ENCODE measurements at regions not wholly inside any gene's neighbourhood (a gene's known extent, or its start where the extent isn't known, plus 50 kb on each side); places are given as distances from the start of the nearest gene placed in this dataset.

DNA sequence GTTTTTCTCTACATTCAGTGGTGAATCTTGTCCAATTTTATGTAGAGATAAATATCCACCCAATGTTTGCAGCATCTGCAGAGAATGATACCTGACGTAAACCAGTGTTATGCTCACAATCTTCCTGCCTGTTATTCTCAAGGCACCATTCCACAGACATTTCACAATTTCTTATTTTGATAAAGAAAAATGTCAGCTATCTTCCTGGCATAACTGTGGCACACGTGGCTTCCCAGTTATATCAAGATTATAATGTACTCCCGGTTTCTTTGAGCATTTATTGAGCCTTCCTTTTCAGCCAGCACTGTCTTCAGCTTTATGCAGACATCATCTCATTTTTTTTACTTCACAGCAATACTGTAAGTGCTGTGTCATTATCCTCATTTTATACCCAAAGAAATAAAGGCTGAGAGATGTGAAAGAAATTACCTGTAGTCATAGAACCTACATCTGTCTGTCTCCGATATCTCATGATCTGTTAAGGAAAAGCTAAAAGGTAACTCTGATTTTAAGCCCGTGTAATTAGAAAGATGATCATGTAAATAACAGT lies 1300.8 kb upstream of the TENM3 start:
- TF ChIP-seq, protein P1, sequence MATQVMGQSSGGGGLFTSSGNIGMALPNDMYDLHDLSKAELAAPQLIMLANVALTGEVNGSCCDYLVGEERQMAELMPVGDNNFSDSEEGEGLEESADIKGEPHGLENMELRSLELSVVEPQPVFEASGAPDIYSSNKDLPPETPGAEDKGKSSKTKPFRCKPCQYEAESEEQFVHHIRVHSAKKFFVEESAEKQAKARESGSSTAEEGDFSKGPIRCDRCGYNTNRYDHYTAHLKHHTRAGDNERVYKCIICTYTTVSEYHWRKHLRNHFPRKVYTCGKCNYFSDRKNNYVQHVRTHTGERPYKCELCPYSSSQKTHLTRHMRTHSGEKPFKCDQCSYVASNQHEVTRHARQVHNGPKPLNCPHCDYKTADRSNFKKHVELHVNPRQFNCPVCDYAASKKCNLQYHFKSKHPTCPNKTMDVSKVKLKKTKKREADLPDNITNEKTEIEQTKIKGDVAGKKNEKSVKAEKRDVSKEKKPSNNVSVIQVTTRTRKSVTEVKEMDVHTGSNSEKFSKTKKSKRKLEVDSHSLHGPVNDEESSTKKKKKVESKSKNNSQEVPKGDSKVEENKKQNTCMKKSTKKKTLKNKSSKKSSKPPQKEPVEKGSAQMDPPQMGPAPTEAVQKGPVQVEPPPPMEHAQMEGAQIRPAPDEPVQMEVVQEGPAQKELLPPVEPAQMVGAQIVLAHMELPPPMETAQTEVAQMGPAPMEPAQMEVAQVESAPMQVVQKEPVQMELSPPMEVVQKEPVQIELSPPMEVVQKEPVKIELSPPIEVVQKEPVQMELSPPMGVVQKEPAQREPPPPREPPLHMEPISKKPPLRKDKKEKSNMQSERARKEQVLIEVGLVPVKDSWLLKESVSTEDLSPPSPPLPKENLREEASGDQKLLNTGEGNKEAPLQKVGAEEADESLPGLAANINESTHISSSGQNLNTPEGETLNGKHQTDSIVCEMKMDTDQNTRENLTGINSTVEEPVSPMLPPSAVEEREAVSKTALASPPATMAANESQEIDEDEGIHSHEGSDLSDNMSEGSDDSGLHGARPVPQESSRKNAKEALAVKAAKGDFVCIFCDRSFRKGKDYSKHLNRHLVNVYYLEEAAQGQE (IDR thresholded peaks at IDR 0.05; ENCODE audit: insufficient replicate concordance, low read depth): no peak
- TF ChIP-seq POLR2AphosphoS5 (IDR thresholded peaks at IDR 0.05; ENCODE audit: low read depth) (no peak), GABPA (IDR thresholded peaks at IDR 0.05; ENCODE audit: low read depth) (no peak), SPI1 (IDR thresholded peaks at IDR 0.05; ENCODE audit: borderline replicate concordance, low read depth) (no peak)
- TF ChIP-seq, protein P2, sequence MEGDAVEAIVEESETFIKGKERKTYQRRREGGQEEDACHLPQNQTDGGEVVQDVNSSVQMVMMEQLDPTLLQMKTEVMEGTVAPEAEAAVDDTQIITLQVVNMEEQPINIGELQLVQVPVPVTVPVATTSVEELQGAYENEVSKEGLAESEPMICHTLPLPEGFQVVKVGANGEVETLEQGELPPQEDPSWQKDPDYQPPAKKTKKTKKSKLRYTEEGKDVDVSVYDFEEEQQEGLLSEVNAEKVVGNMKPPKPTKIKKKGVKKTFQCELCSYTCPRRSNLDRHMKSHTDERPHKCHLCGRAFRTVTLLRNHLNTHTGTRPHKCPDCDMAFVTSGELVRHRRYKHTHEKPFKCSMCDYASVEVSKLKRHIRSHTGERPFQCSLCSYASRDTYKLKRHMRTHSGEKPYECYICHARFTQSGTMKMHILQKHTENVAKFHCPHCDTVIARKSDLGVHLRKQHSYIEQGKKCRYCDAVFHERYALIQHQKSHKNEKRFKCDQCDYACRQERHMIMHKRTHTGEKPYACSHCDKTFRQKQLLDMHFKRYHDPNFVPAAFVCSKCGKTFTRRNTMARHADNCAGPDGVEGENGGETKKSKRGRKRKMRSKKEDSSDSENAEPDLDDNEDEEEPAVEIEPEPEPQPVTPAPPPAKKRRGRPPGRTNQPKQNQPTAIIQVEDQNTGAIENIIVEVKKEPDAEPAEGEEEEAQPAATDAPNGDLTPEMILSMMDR (IDR thresholded peaks at IDR 0.05; ENCODE audit: insufficient read depth, low read length): no peak
- H3K27ac ChIP-seq (replicated peaks): no peak overlapping the region
- H3K27me3 ChIP-seq (ENCODE audit: insufficient read depth, poor library complexity, severe bottlenecking): no peaks in the 10 kb centered on the region
- H3K4me3 ChIP-seq (replicated peaks; ENCODE audit: insufficient read depth, low read length): no peak overlapping the region
- no peak for DNase-seq (ENCODE audit: low read depth in 1 of 2, low spot score in 1 of 2)

GRCh38 chr4:180946188-180946587 lies 1297.0 kb upstream of the TENM3 start:
- no peaks in the 10 kb centered on the region for H3K27me3 ChIP-seq (ENCODE audit: insufficient read depth, poor library complexity, severe bottlenecking)
- TF ChIP-seq POLR2AphosphoS5 (IDR thresholded peaks at IDR 0.05; ENCODE audit: low read depth) (no peak), GABPA (IDR thresholded peaks at IDR 0.05; ENCODE audit: low read depth) (no peak), SPI1 (IDR thresholded peaks at IDR 0.05; ENCODE audit: borderline replicate concordance, low read depth) (no peak)
- TF ChIP-seq, protein P1 (IDR thresholded peaks at IDR 0.05; ENCODE audit: insufficient replicate concordance, low read depth): no peak
- DNase-seq (ENCODE audit: low read depth in 1 of 2, low spot score in 1 of 2): no peak
- no peak overlapping the region for H3K4me3 ChIP-seq (replicated peaks; ENCODE audit: insufficient read depth, low read length)
- H3K27ac ChIP-seq (replicated peaks): no peak overlapping the region

- no peak overlapping the region for H3K27ac ChIP-seq (replicated peaks)
- no peak for TF ChIP-seq SPI1 (IDR thresholded peaks at IDR 0.05; ENCODE audit: borderline replicate concordance, low read depth)
- TF ChIP-seq POLR2AphosphoS5 (IDR thresholded peaks at IDR 0.05; ENCODE audit: low read depth): no peak
- no peak for DNase-seq (ENCODE audit: low read depth in 1 of 2, low spot score in 1 of 2)
- no peaks in the 10 kb centered on the region for H3K27me3 ChIP-seq (ENCODE audit: insufficient read depth, poor library complexity, severe bottlenecking)
- no peak overlapping the region for H3K4me3 ChIP-seq (replicated peaks; ENCODE audit: insufficient read depth, low read length)
Measured at GRCh38 chr4:180947425-180947824, 1295.8 kb upstream of the TENM3 start.

- no peaks in the 10 kb centered on the region for H3K27me3 ChIP-seq (ENCODE audit: insufficient read depth, poor library complexity, severe bottlenecking)
- DNase-seq (ENCODE audit: low read depth in 1 of 2, low spot score in 1 of 2): no peak
- no peak overlapping the region for H3K4me3 ChIP-seq (replicated peaks; ENCODE audit: insufficient read depth, low read length)
- H3K27ac ChIP-seq (replicated peaks): no peak overlapping the region
- TF ChIP-seq, protein P2 (IDR thresholded peaks at IDR 0.05; ENCODE audit: insufficient read depth, low read length): no peak
- TF ChIP-seq POLR2AphosphoS5 (IDR thresholded peaks at IDR 0.05; ENCODE audit: low read depth) (no peak), GABPA (IDR thresholded peaks at IDR 0.05; ENCODE audit: low read depth) (no peak), SPI1 (IDR thresholded peaks at IDR 0.05; ENCODE audit: borderline replicate concordance, low read depth) (no peak)
- TF ChIP-seq, protein P1 (IDR thresholded peaks at IDR 0.05; ENCODE audit: insufficient replicate concordance, low read depth): no peak
Measured at GRCh38 chr4:180949424-180950213, 1293.6 kb upstream of the TENM3 start.

All from HL-60 (cell line).